ENCODE measurements at regions not wholly inside any gene's neighbourhood (a gene's known extent, or its start where the extent isn't known, plus 50 kb on each side); places are given as distances from the start of the nearest gene placed in this dataset.
"Not testable (repeated sequence)": the region's sequence is repeated elsewhere in the genome, so short reads cannot be mapped to it uniquely, and the experiment has no call there.

DNA sequence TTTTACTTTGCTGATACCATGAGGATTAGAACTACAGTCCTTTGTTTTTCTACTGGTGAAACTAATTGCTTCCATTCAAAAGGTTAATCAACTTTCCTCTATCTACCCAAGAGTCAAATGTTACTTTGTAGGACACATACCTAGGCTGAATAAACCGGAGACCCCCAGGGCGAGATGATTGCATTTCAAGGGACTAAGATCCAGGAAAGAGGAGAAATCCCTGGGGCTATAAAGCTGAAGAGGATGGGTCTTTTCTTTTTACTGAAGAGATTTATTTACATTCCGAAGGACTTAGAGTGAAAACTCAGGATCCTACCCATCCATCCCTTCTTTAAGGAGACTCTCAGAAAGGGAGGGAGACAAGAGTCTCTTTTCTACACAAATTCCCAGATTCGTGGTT lies 331.9 kb downstream of the CDH19 start:
- no peak for DNase-seq

DNA sequence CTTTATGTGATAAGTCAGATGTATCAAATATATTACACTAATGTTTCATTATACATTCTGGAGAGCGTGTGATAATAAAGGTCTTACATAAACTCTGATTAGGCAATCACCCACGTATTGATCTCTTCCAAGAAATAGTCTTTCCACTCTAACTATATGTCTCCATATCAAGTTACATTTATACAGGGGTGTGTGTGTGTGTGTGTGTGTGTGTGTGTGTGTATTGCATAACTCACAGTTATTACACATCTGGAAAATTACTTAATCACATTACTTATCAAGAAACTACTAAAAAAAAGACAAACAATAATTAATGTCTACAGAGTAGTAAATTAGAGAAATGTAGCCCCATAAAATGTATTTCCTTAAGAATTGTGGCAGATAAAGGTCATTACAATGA lies 339.8 kb downstream of the CDH19 start:
- DNase-seq: no peak

DNA sequence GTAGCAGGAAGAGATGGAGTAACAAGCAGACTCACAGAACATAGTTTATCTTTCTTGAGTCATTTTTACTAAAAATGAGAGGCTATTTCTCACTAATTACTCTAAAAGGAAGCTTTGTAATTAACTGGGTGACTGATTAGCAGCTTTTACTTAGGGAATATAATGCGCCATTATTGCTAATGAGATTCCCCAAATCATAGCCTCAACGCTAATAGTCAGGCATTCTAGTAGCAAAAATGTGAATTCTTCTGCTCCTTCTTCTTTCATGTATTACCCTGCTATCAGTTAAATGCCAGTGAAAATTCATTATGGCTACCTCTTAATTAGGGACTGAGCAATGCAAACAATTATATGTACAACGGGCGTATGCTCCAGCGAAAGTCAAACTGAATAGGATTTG lies 349.8 kb downstream of the CDH19 start:
- DNase-seq: no peak

DNA sequence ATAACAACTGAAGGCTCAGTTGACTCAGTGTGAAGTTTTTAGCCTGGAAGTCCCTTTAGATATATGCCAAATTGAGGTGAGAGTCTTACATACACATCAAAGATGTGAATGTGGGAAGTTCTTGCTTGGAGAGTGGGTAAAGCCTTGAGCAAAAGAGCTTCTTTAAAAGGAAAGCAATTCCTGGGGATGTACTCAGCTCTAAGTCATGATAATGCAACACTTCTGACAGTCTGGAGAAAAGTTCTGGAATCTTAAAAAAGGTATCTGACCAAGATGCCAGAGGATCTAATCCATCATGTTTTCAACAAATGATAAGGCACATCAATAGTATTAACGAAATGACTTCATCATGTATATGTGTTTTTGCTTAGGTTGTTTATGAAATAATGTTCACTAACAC lies 351.2 kb downstream of the CDH19 start:
- DNase-seq: no peak

DNA sequence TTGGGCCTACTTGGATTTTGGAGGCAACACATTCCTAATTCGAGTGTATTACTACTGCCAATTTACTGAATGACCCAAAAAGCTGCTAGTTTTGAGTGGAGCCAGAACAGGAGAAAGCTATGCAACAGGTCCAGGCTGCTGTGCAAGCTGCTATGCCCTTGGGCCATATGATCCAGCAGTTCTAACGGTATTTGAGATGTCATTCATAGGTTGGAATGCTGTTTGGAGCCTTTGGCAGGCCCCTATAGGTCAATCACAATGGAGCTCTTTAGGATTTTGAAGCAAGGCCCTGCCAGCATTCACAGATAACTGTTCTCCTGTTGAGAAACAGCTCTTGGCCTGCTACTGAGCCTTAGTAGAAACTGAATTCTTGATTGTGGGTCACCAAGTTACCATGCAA lies 368.7 kb downstream of the CDH19 start:
- DNase-seq: no peak

DNA sequence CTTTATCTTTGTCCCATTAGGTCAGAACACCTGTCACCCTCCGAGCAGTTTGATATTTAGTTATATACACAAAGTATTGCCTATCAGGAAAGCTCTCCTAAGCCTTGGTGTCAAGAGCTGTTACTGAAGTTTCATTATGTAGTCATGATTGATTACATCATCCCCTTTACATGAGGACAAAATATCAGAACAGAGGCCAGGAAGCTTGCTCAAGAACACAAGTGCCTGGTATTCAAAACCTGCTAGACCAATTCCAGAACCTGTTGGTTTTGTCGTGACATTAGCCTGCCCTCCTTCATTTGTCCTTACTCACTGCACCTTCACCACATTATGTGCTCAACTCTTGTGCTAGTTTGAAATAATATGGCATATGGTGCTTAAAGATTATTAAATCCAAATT lies 377.1 kb downstream of the CDH19 start:
- no peak for DNase-seq

DNA sequence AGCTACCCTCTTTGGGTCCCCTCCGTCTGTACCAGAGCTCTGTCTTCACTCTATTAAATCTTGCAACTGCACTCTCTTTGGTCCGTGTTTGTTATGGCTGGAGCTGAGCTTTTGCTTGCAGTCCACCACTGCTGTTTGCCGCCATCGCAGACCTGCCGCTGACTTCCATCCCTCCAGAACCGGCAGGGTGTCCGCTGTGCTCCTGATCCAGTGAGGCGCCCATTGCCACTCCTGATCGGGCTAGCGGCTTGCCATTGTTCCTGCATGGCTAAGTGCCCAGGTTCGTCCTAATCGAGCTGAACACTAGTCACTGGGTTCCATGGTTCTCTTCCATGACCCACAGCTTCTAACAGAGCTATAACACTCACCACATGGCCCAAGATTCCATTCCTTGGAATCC lies 380.6 kb downstream of the CDH19 start:
- not testable (repeated sequence) for DNase-seq

DNA sequence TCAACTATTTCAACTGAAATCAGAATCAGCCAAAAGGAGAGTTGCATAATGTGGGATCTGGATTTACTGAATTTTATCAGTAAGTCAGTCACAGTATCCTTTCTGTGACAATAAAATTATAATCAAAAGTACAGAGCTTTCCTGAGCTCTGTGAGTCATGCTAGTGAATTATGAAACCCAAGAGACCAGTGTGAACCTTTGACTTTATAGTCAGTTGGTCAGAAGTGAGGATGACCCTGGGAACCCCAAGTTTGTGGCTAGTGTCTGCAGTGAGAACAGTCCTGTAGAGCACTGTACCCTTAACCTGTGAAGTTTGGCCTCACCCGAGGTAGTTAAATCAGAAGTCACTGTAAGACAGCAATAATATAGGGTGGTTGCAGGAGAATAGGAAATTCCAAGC lies 381.7 kb downstream of the CDH19 start:
- DNase-seq: no peak

DNA sequence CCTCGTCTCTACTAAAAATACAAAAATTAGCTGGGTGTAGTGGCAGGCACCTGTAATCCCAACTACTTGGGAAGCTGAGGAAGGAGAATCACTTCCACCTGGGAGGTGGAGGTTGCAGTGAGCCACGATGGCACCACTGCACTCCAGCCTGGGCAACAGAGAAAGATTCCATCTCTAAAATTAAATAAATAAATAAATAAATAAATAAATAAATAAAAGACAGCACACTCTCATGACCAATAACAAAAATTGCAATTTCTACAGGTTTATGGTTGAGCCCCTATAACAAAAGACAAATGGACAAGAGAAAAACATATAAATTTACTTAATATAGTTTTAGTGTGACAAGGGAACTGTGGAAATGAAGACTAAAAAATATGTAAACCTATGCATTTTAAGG lies 384.1 kb downstream of the CDH19 start:
- DNase-seq: no peak

DNA sequence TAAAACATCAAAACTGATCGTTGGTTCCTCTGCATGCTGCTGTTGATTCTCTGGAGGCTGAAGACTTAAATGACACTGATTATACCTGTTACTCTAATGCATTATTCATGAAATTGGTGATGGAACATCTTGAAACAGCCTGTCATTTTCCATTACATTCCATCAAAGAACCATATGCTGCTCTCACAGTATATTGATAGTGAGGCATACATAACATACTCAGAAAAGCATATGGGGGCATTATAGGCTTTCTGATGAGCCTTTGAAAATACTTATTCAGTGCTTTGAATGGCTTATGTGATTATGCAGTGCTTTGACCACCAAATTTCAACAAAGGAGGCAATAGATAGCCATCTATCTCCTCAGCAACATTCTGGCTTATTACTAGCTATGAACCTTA lies 392.1 kb downstream of the CDH19 start:
- no peak for DNase-seq

DNA sequence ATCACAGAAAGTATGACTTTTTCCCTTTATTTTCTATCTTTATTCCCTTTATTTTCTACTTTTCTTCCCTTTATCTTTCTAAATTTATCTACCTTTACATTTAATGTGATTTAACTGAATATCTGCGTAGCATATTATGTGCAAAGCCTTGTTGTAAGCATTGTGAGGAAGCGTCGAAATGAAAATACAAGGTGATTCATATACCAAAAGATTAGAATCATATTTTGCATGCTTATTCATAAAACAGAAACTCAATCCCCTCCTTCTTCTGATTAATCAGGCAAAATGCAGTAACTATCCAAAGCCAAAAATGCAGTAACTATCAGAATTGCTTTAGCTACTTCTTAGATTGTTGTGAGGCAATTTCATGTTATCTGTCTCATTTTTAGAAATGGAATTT lies 393.0 kb downstream of the CDH19 start:
- DNase-seq: no peak

DNA sequence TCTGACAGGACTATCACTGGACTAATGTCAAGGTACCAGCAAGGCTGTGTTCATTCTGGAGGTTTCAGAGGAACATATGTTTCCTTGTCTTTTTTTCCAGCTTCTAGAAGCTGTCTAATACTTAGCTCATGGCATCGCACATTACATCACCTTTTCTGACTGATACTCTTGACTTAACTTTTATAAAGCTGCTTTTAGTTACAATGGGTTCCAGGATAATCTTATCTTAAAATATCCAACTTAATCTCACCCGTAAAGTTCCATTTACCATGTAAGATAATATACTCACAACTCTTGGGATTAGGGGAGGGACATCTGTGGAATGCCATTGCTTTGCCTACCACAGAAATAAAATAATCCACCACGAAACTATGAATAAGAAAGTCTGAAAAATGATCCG lies 394.2 kb downstream of the CDH19 start:
- no peak for DNase-seq

DNA sequence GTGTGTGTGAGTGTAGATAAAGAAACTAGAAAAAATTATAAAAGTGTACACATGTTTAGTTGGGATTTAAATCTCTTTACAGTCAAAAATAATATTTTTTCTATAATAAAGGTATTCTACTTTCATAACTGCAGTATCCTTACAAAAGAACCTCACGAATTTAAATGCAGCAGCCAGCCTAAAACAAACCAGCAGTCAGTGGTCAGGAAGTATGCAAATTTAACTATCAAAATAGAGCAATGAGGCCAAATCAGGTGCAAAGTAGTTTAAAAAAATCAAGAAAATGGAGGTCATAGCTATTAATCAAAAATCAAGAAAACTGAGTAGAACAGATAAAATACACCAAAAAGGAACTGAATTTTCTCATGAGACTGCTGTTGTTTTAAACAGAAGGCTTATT lies 407.1 kb downstream of the CDH19 start:
- DNase-seq: no peak

DNA sequence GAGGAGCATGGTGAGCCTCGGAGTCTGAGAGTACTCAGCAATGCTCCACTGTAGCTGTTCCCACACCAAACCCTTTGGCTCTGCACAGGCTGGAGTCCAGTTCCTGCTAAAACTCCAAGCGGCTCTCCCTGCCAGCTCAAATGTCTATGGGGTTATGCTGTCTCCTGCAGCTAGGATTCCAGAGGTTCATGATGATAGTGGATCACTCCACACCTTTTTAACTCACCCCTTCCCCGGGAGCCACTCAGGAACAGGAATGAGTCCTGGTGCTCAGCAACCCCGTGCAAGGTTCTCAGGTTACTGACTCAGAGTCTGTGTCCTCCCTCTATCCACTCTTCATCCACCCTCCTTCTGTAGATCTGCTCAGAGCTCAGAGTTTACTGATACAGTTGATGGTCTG lies 410.0 kb downstream of the CDH19 start:
- no peak for DNase-seq

DNA sequence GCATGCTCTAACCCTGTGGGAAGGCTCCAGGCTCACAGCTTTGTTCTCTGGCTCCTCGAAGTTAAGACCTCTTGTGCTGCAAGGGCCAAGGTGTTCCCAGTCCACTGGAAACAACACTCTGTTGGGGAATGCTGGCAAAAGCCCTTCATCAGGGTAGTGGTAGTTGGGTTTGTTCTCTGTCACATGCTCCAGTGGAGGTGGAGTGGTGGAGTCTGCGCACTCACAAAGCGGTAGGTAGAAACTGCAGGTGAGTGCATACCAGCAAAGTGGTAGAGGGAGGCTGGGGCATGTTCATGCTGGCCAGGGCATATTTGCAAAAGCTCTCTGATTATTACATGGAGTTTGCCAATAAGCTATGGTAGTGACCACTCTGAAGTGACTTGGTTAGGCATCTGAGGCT lies 410.5 kb downstream of the CDH19 start:
- no peak for DNase-seq

DNA sequence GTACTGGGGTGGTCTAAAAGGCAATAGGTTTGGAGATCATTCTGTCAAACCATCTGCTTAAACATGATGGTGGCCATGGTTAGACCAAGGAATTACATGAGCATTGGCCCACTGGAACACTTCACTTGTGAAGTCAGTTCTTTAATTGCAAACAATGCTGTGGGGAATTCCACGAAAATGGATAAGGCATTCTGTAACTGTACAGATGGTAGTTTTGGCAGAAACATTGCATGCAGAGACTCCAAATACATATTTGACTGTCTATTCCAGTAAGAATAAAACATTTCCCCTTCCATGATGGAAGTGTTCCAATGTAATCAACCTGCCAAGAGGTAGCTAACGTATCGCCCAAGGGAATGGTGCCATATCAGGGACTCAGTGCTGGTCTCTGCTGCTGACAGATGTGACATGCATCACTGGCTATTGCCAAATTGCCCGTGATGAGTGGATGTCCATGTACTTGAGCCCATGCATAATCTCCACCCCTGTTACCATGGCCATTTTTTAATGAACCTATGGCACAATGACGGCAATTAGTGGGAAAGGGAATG lies 417.9 kb downstream of the CDH7 start:
- no peak for DNase-seq

DNA sequence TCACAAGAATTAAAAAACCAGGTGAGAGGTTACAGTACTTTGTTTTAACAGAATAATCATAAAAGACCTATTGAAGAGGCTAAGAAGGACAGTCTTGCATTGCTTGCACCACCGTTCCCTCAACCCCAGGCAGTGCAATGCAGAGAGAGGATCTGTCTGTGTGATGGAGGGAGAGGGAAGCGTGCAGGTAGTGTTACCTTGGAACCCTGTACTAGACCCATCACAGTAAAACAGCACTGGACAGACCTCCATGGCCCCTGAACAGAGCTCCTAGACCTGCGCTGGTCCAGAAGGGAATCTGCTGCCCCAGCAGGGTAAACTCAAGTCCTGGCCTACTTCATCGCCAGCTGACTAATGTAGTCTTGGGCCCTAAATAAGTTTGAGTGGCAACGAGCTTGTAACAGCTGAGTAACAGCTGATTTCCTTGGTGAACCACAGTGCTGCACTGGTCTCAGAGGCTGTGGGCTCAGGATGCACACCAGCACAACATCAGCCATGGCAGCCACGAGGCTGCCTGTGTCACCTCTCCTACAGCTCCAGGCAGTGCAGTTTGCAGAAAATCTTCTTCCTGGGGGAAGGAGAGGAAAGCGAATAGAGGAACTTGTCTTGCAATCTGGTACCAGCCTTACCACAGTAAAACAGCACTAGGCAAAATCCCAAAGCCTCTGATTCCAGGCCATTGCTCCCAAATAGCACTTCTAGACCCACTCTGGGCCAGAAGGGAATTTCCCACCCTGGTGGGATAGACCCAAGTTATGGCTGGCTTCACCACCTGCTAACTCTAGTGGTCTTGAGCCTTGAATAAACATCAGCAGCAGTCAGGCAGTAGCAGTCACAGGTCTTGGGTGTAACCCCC lies 417.2 kb downstream of the CDH7 start:
- DNase-seq: no peak

DNA sequence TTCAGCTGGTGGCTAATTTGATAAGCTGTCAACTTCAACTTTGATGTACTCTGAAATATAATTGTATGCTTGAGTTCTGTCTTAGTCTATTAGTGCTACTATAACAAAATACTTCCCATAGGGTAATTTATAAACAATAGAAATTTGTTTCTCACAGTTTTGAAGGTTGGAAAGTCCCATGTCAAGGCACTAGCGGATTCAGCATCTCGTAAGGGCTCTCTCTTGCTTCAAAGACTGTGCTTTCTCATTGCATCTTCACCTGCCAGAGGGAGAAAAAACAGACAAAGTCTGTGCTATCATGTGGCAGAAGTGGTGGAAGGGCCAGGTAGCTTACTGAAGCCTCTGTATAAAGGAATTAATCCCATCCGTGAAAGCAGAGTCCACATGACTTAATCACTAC lies 409.2 kb downstream of the CDH7 start:
- no peak for DNase-seq

DNA sequence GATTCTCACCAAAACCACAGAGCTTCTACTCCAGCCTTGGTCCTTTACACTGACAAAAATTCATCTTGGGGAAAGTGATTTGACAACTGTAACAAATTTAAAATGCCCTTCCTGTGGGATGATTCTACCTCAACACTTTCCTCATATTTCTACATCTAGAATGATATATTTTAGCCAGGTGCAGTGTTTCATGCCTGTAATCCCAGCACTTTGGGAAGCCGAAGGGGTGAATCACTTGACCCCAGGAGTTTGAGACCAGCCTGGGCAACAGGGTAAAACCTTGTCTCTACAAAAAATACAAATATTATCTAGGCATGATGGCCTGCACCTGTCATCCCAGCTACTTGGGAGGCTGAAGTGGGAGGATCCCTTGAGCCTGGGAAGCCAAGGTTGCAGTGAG lies 408.6 kb downstream of the CDH7 start:
- no peak for DNase-seq

DNA sequence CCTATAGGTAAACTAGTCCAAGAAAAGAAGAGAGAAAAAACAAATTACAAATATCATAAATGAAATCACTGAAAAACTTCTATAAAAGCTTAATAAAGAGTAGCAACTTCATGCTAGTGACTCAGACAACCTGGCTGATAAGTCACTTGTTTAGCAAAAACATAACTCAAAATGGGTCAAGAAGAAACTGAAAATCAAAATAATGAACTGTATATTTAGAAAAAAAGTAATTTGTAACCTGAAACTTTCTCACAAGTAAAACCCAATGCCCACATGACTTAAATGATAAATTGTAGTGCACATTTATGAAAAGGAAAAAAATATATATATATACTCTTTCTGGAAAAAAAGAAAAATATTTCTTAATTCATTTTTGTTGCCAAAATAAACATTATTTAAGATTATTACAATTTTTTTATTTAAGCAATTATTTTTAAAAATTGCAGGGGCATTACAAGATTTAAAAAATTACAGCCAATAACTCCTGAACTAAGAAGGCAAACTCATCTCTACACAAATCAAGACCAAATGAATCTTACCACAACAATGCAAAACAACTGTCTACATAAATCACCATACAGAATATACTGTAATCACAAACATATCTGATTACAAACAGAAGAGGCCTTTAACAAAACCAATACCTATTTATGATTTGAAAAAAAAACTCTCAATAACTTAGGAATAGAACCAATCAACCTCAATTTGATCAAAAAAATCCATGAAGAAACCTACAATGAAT lies 406.3 kb downstream of the CDH7 start:
- no peak for DNase-seq

DNA sequence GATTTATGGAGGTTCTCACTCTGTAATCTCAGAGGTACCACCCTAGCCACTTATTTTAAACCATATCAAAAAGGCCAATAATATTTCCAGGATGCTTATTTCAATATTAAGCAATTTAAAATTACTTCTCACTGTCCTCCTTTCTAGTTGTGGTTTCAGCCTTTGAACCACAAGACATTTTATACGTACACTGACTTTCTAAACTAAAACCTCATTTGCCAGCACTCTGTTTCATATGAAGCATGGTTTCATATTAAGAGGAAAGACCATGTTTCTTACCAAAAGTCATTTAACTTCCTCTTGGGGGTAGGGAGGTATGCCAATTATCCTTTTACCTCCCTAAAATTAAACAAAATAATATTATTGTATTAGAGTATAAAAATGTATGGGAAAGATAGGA lies 399.8 kb downstream of the CDH7 start:
- DNase-seq: no peak

DNA sequence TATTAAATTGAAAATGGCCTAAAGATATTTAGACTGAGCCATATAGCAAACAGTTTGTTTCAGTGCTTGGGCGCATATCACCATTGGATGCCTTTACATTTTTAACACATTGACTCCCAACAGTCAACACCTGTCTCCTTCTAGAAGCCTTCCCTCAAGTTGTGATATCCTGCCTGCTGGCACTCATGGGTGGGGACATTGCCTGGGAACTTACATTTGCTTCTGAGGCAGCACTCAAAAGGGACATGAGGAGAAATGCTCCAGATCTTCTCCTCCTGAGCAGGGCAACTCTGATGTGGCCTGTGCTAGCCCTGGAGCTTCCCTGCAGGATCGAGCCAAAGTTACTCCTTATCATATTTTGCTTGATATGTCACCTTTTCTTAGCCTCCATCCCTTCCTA lies 392.2 kb downstream of the CDH7 start:
- DNase-seq: no peak

DNA sequence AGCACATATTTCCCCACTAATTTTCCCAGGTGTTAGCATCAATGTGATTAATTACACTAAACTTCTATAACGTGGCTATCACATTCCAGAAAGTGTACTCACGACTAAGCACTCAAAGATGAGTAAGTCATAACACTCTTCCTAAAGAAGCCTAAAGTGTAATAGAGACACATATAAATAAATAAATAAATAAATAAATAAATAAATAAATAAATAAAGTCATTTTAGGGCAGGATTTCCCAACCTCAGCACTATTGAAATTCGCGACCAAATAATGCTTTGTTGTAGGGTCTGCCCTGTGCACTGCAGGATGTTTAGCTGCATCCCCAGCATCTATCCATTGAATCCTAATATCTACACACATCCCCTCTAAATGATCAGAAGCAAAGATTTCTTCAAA lies 390.9 kb downstream of the CDH7 start:
- no peak for DNase-seq

DNA sequence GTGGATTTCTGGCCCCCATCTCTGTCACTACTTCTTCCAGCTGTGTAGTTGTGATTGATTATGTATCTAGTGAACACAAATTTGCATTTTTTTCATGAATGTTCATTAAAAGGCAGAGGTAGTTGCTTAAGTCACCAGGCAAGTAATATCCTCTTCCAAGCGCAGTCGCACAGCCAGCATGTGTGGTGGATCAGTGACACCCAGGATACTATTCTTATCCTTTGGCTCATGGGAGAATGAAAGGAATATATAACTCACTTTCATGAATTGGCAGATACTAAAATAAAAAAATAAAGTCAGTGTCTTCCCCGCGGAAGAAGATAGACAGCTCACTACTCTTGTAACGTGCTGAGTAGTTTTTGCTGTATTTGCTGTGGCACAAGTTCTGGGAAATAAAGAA lies 387.8 kb downstream of the CDH7 start:
- no peak for DNase-seq
